Body of pancreas (tissue), 4 donors: ENCODE measurements at regions not wholly inside any gene's neighbourhood (a gene's known extent, or its start where the extent isn't known, plus 50 kb on each side); places are given as distances from the start of the nearest gene placed in this dataset.

Experiments used
- POLR2A ChIP-seq, 3 donors: fragments of 450-650 bp; IDR thresholded peaks; one replicate each; pipeline ENCODE4 v1.6.1; 2016; ENCODE audit warnings: antibody characterized with exemption in 3 of 3, mild to moderate bottlenecking in 2 of 3
- TF ChIP-seq, protein P1 (sequence below), 7 experiments: fragments of 450-650 bp in 4 of 7; fragments of 200-600 bp in 3 of 7; sonication (generic) in 3 of 7; IDR thresholded peaks; one replicate each; pipeline ENCODE4 v1.5.1; 2016 to 2019; ENCODE audit warnings: antibody characterized with exemption in 7 of 7

DNA sequence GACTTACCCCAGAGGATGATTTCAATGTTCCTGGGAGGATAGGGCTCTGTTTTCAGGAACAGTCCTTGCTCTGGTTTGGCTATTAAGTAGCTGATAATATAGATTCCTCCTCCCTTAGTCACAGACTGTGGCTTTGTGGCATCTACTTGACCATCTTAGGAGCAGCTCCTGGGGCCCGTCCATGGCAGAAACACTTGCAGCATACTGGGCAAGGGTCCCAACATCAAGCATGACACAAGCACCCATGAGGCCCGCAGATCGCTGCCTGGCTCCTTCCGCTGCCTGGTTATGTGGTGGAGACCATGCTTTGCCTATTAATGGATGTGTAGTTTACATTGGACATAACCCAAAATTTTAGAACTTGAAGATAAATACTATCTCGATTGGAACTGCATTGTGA, 170.1 kb downstream of the ICE1 start:
- TF ChIP-seq, protein P1, sequence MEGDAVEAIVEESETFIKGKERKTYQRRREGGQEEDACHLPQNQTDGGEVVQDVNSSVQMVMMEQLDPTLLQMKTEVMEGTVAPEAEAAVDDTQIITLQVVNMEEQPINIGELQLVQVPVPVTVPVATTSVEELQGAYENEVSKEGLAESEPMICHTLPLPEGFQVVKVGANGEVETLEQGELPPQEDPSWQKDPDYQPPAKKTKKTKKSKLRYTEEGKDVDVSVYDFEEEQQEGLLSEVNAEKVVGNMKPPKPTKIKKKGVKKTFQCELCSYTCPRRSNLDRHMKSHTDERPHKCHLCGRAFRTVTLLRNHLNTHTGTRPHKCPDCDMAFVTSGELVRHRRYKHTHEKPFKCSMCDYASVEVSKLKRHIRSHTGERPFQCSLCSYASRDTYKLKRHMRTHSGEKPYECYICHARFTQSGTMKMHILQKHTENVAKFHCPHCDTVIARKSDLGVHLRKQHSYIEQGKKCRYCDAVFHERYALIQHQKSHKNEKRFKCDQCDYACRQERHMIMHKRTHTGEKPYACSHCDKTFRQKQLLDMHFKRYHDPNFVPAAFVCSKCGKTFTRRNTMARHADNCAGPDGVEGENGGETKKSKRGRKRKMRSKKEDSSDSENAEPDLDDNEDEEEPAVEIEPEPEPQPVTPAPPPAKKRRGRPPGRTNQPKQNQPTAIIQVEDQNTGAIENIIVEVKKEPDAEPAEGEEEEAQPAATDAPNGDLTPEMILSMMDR (IDR thresholded peaks at IDR 0.05): no peak
- TF ChIP-seq POLR2A (IDR thresholded peaks at IDR 0.05): no peak
